Spleen (tissue), 11 donors: ENCODE measurements at regions not wholly inside any gene's neighbourhood (a gene's known extent, or its start where the extent isn't known, plus 50 kb on each side); places are given as distances from the start of the nearest gene placed in this dataset.

ENCODE experiments used
- DNase-seq: peaks from one replicate; pipeline ENCODE4 v3.0.0-alpha.2; 2020
- H3K27ac ChIP-seq, 8 donors: fragments of 200-600 bp; sonication (generic) in 7 of 8; 1 replicate in 4 of 8; 2 replicates in 4 of 8; pipeline versions ENCODE4 v1.5.0 to v1.8.0; 2016 to 2021; ENCODE audit warnings: inconsistent platforms in 4 of 8, mild to moderate bottlenecking in 4 of 8, moderate library complexity in 1 of 8
- H3K27me3 ChIP-seq, 7 donors: fragments of 200-600 bp; sonication (generic) in 6 of 7; replicated peaks in 1 of 7; 1 replicate in 4 of 7; 2 replicates in 3 of 7; pipeline versions ENCODE4 v1.5.0 to v1.8.0; 2016 to 2021; ENCODE audit warnings: inconsistent platforms in 3 of 7, mild to moderate bottlenecking in 1 of 7
- H3K36me3 ChIP-seq, 6 donors: fragments of 200-600 bp; sonication (generic) in 5 of 6; 1 replicate in 4 of 6; 2 replicates in 2 of 6; pipeline versions ENCODE4 v1.5.0 to v1.8.0; 2016 to 2021; ENCODE audit warnings: inconsistent platforms in 2 of 6
- H3K4me1 ChIP-seq, 6 donors: fragments of 200-600 bp; sonication (generic) in 5 of 6; 1 replicate in 3 of 6; 2 replicates in 3 of 6; pipeline versions ENCODE4 v1.5.0 to v1.8.0; 2016 to 2021; ENCODE audit warnings: inconsistent platforms in 3 of 6
- H3K4me3 ChIP-seq, 8 donors: fragments of 200-600 bp; sonication (generic) in 7 of 8; 1 replicate in 4 of 8; 2 replicates in 4 of 8; pipeline versions ENCODE4 v1.5.0 to v1.8.0; 2016 to 2021; ENCODE audit warnings: inconsistent platforms in 4 of 8, mild to moderate bottlenecking in 4 of 8, moderate library complexity in 2 of 8
- H3K9me3 ChIP-seq, 8 donors: fragments of 200-600 bp; sonication (generic) in 7 of 8; 1 replicate in 4 of 8; 2 replicates in 4 of 8; pipeline versions ENCODE4 v1.5.0 to v1.8.0; 2016 to 2021; ENCODE audit warnings: inconsistent platforms in 4 of 8
- CTCF ChIP-seq, 11 experiments: fragments of 200-600 bp in 7 of 11; fragments of 450-650 bp in 4 of 11; sonication (generic) in 4 of 11; IDR thresholded peaks in 8 of 11; conservative IDR thresholded peaks in 3 of 11; 1 replicate in 7 of 11; 2 replicates in 4 of 11; pipeline versions ENCODE4 v1.4.0 to v1.8.0; 2016 to 2021; ENCODE audit warnings: antibody characterized with exemption in 11 of 11, inconsistent platforms in 4 of 11, mild to moderate bottlenecking in 1 of 11
- POLR2A ChIP-seq, 3 donors: fragments of 450-650 bp; IDR thresholded peaks; one replicate each; pipeline ENCODE4 v1.5.1; 2017; ENCODE audit warnings: antibody characterized with exemption in 3 of 3, mild to moderate bottlenecking in 1 of 3
- POLR2AphosphoS5 ChIP-seq, 3 donors: sonication (generic); formaldehyde crosslinking; IDR thresholded peaks; one replicate each; pipeline ENCODE4 v1.5.1; 2017; ENCODE audit warnings: antibody characterized with exemption in 3 of 3
- WGBS, 5 donors: extraction: QIAGEN DNeasy Blood & Tissue Kit in 3 of 5; methylation state at CpG; one replicate each; pipeline versions ENCODE4 v1.1.5 to v1.1.7; 2013 to 2018; 5-methylcytosine and 5-hydroxymethylcytosine counted together
- intact Hi-C: fragments of 100-400 bp; cut with DNase I; formaldehyde crosslinking; loops from one replicate; pipeline ENCODE4 v1.15.0; 2023; ENCODE audit warnings: low total_unique reads
- donor health status: healthy with polysubstance abuse.
- donor health status: DM: no; HTN: no; CAD: no; lungs with moderate emphysema.
- donor health status: DM: no; HTN: no; CAD: no.
- donor health status: Bipolar disorder and iron deficiency.
- donor health status: healthy.
- donor health status: DM: no; HTN: no; CAD: no.
- donor health status: DM: yes; HTN: yes; CAD: no.

- intact Hi-C loops = no loop called here
- 77 to 88% (median 81%) methylated on average over 2 of the region's 2 CpGs for WGBS, 5 donors
- Histone ChIP-seq H3K9me3 (peaks cover 0 to 12% (median 0%) of the 10 kb centered on the region in 8 donors), H3K4me3 (no peak overlapping the region), H3K36me3 (no peaks in the 10 kb centered on the region), H3K27ac (no peak overlapping the region), H3K4me1 (no peaks in the 10 kb centered on the region), H3K27me3 (no peaks in the 10 kb centered on the region)
- TF ChIP-seq CTCF (IDR thresholded peaks at IDR 0.05 in 8 of 11, conservative IDR thresholded peaks at IDR 0.05 in 3 of 11) (no peak), POLR2A (IDR thresholded peaks at IDR 0.05) (no peak), POLR2AphosphoS5 (IDR thresholded peaks at IDR 0.05) (no peak)
- no peak for DNase-seq
These were observed 1986.1 kb downstream of the ARAP2 start for GRCh38 chr4:34258176-34258575.

- peaks cover 0 to 42% (median 19%) of the 10 kb centered on the region in 8 donors for H3K9me3 ChIP-seq
- intact Hi-C loops = no loop called here
These were observed 1982.5 kb downstream of the ARAP2 start for GRCh38 chr4:34261799-34262314.

GRCh38 chr4:34269613-34270012 lies 1974.7 kb downstream of the ARAP2 start:
- Histone ChIP-seq H3K36me3 (no peaks in the 10 kb centered on the region), H3K4me3 (no peak overlapping the region), H3K9me3 (peaks cover 0 to 17% (median 3%) of the 10 kb centered on the region in 8 donors), H3K4me1 (no peaks in the 10 kb centered on the region), H3K27me3 (no peaks in the 10 kb centered on the region), H3K27ac (no peak overlapping the region)
- no peak for DNase-seq
- no peak for TF ChIP-seq POLR2AphosphoS5 (IDR thresholded peaks at IDR 0.05)
- no peak for TF ChIP-seq CTCF (IDR thresholded peaks at IDR 0.05 in 8 of 11, conservative IDR thresholded peaks at IDR 0.05 in 3 of 11)
- TF ChIP-seq POLR2A (IDR thresholded peaks at IDR 0.05) = no peak
- intact Hi-C loops = no loop called here
- WGBS, 5 donors = 81 to 98% (median 91%) methylated on average over 1 of the region's 1 CpG

More at GRCh38 chr4:34261799-34262314, 1982.5 kb downstream of the ARAP2 start:
- no peak for DNase-seq
- Histone ChIP-seq H3K4me3 (no peak overlapping the region), H3K27ac (no peak overlapping the region), H3K36me3 (no peaks in the 10 kb centered on the region), H3K4me1 (no peaks in the 10 kb centered on the region), H3K27me3 (no peaks in the 10 kb centered on the region)
- TF ChIP-seq CTCF (IDR thresholded peaks at IDR 0.05 in 8 of 11, conservative IDR thresholded peaks at IDR 0.05 in 3 of 11) (no peak), POLR2A (IDR thresholded peaks at IDR 0.05) (no peak), POLR2AphosphoS5 (IDR thresholded peaks at IDR 0.05) (no peak)
- 63 to 77% (median 69%) methylated on average over 2 of the region's 2 CpGs for WGBS, 5 donors

- Histone ChIP-seq H3K4me3 (no peak overlapping the region), H3K36me3 (no peaks in the 10 kb centered on the region), H3K27me3 (no peaks in the 10 kb centered on the region), H3K4me1 (no peaks in the 10 kb centered on the region), H3K27ac (no peak overlapping the region), H3K9me3 (peaks cover 0 to 5% (median 0%) of the 10 kb centered on the region in 8 donors)
- intact Hi-C loops = no loop called here
- no peak for TF ChIP-seq CTCF (IDR thresholded peaks at IDR 0.05 in 8 of 11, conservative IDR thresholded peaks at IDR 0.05 in 3 of 11)
- TF ChIP-seq POLR2A (IDR thresholded peaks at IDR 0.05) = no peak
- no peak for TF ChIP-seq POLR2AphosphoS5 (IDR thresholded peaks at IDR 0.05)
- 79 to 88% (median 85%) methylated on average over 5 of the region's 5 CpGs for WGBS, 5 donors
- no peak for DNase-seq
These were observed 1972.6 kb downstream of the ARAP2 start for GRCh38 chr4:34271479-34272355.
